ENCODE measurements at regions not wholly inside any gene's neighbourhood (a gene's known extent, or its start where the extent isn't known, plus 50 kb on each side); places are given as distances from the start of the nearest gene placed in this dataset.

DNA sequence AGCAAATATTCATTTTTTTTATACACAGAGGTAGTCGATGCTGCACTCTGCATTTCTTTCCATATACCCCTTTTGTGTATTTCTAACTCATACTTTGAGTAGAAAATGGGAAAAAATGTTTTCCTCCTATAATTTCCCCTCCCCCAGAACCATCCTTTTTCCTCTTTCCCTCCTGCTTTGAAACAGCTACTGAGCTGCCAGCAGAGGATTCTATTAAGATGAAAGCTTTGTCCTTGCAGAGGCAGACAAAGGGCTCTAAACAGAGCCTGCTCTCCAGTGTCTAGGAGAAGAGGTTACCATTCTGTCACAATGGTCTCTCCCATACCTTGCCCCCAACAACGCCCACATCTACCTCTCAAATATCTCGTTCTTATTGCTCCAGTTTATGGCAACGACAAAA lies 74.6 kb upstream of the OSBPL8 start:
- TF ChIP-seq TCF7L2 (IDR thresholded peaks at IDR 0.05; ENCODE audit: low read depth, low read length) (no peak), SIN3A (IDR thresholded peaks at IDR 0.05; ENCODE audit: borderline replicate concordance, insufficient read depth, low read depth, low read length) (no peak), REST (IDR thresholded peaks at IDR 0.05; ENCODE audit: insufficient read depth in 1 of 2, low read depth in 2 of 2, low read length in 1 of 2) (no peak), POLR2AphosphoS5 (IDR thresholded peaks at IDR 0.05; ENCODE audit: low read depth, low read length) (no peak)
- TF ChIP-seq, protein P1, sequence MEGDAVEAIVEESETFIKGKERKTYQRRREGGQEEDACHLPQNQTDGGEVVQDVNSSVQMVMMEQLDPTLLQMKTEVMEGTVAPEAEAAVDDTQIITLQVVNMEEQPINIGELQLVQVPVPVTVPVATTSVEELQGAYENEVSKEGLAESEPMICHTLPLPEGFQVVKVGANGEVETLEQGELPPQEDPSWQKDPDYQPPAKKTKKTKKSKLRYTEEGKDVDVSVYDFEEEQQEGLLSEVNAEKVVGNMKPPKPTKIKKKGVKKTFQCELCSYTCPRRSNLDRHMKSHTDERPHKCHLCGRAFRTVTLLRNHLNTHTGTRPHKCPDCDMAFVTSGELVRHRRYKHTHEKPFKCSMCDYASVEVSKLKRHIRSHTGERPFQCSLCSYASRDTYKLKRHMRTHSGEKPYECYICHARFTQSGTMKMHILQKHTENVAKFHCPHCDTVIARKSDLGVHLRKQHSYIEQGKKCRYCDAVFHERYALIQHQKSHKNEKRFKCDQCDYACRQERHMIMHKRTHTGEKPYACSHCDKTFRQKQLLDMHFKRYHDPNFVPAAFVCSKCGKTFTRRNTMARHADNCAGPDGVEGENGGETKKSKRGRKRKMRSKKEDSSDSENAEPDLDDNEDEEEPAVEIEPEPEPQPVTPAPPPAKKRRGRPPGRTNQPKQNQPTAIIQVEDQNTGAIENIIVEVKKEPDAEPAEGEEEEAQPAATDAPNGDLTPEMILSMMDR (IDR thresholded peaks at IDR 0.05): no peak
- no TSS peak for BruUV-seq (replicated peaks)
- CTCF ChIA-PET: interaction anchor here (0.6 kb wide), 1 partner anchor 174 kb away, joined by 3 read pairs; no protein-coding TSS in a partner anchor
- no peaks in the 10 kb centered on the region for H3K27me3 ChIP-seq (ENCODE audit: control insufficient read depth, insufficient read depth, low read length)
- DNase-seq (ENCODE audit: low read depth, low spot score) (no peak), ATAC-seq (no peak)
- H3K36me3 ChIP-seq (ENCODE audit: control insufficient read depth, insufficient read depth, low read length): no peaks in the 10 kb centered on the region
- no peaks in the 10 kb centered on the region for H3K9me3 ChIP-seq (ENCODE audit: control insufficient read depth, insufficient read depth, low read depth, low read length)
- intact Hi-C loops (cut with micrococcal nuclease; ENCODE audit: unreplicated experiment): no loop called here
- in situ Hi-C loops (cut with HindIII; ENCODE audit: low pct_unique_long_range_greater_than_20kb, low sequenced_read_pairs): no loop called here
- H3K4me3 ChIP-seq (ENCODE audit: low read depth in 2 of 2, low read length in 2 of 2): no peak overlapping the region
- POLR2A ChIA-PET: no interaction called here
- H3K27ac ChIP-seq (ENCODE audit: low read length): no peak overlapping the region
- no peaks in the 10 kb centered on the region for H3K4me1 ChIP-seq (ENCODE audit: control insufficient read depth, insufficient read depth, low read length)

GRCh38 chr12:76636121-76636692 lies 76.6 kb upstream of the OSBPL8 start:
- DNase-seq (ENCODE audit: low read depth, low spot score): no peak
- H3K27me3 ChIP-seq (ENCODE audit: control insufficient read depth, insufficient read depth, low read length): no peaks in the 10 kb centered on the region
- no peak overlapping the region for H3K27ac ChIP-seq (ENCODE audit: low read length)
- in situ Hi-C loops (cut with HindIII; ENCODE audit: low pct_unique_long_range_greater_than_20kb, low sequenced_read_pairs): no loop called here
- H3K36me3 ChIP-seq (ENCODE audit: control insufficient read depth, insufficient read depth, low read length): no peaks in the 10 kb centered on the region
- no peaks in the 10 kb centered on the region for H3K9me3 ChIP-seq (ENCODE audit: control insufficient read depth, insufficient read depth, low read depth, low read length)
- intact Hi-C loops (cut with micrococcal nuclease; ENCODE audit: unreplicated experiment): no loop called here
- POLR2A ChIA-PET: no interaction called here
- H3K4me1 ChIP-seq (ENCODE audit: control insufficient read depth, insufficient read depth, low read length): no peaks in the 10 kb centered on the region
- ATAC-seq: no peak
- BruUV-seq (replicated peaks): no TSS peak
- CTCF ChIA-PET: no interaction called here
- TF ChIP-seq TCF7L2 (IDR thresholded peaks at IDR 0.05; ENCODE audit: low read depth, low read length) (no peak), REST (IDR thresholded peaks at IDR 0.05; ENCODE audit: insufficient read depth in 1 of 2, low read depth in 2 of 2, low read length in 1 of 2) (no peak), SIN3A (IDR thresholded peaks at IDR 0.05; ENCODE audit: borderline replicate concordance, insufficient read depth, low read depth, low read length) (no peak), POLR2AphosphoS5 (IDR thresholded peaks at IDR 0.05; ENCODE audit: low read depth, low read length) (no peak)
- TF ChIP-seq, protein P1 (IDR thresholded peaks at IDR 0.05): no peak
- no peak overlapping the region for H3K4me3 ChIP-seq (ENCODE audit: low read depth in 2 of 2, low read length in 2 of 2)
